ENCODE measurements at regions not wholly inside any gene's neighbourhood (a gene's known extent, or its start where the extent isn't known, plus 50 kb on each side); places are given as distances from the start of the nearest gene placed in this dataset.
A peak's percentile ranks its signal among the peaks of the same experiment; 100 is the strongest.

DNA sequence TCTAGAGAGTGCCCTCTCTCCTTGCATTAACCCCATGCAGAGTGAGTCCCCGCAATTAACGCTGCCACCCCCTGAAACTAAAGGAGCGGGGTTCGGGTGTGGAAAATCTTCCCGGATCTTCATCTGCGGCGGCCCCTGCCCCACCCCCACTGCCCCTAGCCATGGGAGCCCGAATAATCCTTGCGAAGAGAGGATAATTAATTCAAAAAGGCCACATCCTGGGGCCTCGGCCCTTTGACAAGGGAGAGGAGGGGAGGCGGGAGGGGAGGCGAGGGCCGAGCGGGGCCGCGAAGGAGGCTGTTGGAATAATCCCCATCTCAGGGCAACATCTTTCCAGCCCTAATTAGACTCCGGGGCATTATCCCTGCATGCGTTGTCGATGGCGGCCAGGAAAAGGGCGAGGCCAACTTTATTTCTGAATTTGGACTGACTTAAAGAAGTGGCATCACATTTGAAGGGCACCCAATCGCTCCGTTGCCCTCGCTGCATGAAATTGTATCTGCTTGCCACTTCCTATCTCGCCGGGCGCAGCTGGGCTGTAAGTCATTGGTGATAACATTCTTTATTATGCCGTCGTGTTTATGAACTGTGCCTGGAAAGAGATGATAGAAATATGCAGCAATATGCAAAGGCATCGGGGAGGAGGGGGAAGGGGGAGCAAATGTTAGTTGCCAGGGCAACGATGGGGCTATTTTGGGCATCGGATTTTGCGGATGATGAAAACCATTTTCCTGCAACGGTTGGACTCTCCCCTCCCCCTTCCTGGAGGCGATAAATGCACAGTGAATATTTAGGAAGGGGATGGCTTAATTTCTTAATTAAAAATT is 387.1 kb upstream of the TNRC6C start (continued):
- TF ChIP-seq CBFA2T2 (conservative IDR thresholded peaks at IDR 0.05) (peak; percentile 79), SNRNP70 (optimal IDR thresholded peaks at IDR 0.05; ENCODE audit: low read depth, low read length) (no peak), TEAD2 (tag; IDR thresholded peaks at IDR 0.05) (no peak), MTA3 (IDR thresholded peaks at IDR 0.05; ENCODE audit: borderline replicate concordance) (0 out of 2 replicates have a peak, but pooled peaks have one; percentile 32), TAL1 (IDR thresholded peaks at IDR 0.05) (peak; percentile 84), CHD1 (IDR thresholded peaks at IDR 0.05; ENCODE audit: low read length) (no peak), NR2C2 (CRISPR knock-in tag; IDR thresholded peaks at IDR 0.05) (no peak), NR2C2 (tag; IDR thresholded peaks at IDR 0.05) (no peak), ZNF57 (CRISPR knock-in tag; IDR thresholded peaks at IDR 0.05) (no peak), PCBP1 (IDR thresholded peaks at IDR 0.05; ENCODE audit: low read depth, low read length, poor library complexity, severe bottlenecking) (no peak), ZNF696 (CRISPR knock-in tag; conservative IDR thresholded peaks at IDR 0.05) (no peak), CEBPB (tag; IDR thresholded peaks at IDR 0.05) (no peak), SP1 (CRISPR knock-in tag; IDR thresholded peaks at IDR 0.05) (no peak), DPF2 (IDR thresholded peaks at IDR 0.05) (peak; percentile 58), ZNF766 (CRISPR knock-in tag; conservative IDR thresholded peaks at IDR 0.05) (no peak), BMI1 (IDR thresholded peaks at IDR 0.05; ENCODE audit: low read length) (no peak), GABPB1 (CRISPR knock-in tag; IDR thresholded peaks at IDR 0.05) (no peak), RBM14 (IDR thresholded peaks at IDR 0.05; ENCODE audit: borderline replicate concordance, insufficient read depth, low read depth, low read length) (no peak), ELF1 (tag; IDR thresholded peaks at IDR 0.05) (no peak), NCOA1 (IDR thresholded peaks at IDR 0.05; ENCODE audit: low read depth) (no peak), POLR2H (tag; IDR thresholded peaks at IDR 0.05; ENCODE audit: low read depth) (no peak), CCNT2 (IDR thresholded peaks at IDR 0.05; ENCODE audit: borderline replicate concordance, extremely low read depth, insufficient read length, low read depth, low read length) (peak; percentile 47), NFYB (IDR thresholded peaks at IDR 0.05; ENCODE audit: extremely low read depth, insufficient read length) (no peak), MED1 (CRISPR knock-in tag; IDR thresholded peaks at IDR 0.05; ENCODE audit: borderline replicate concordance) (no peak), FOXA3 (CRISPR knock-in tag; conservative IDR thresholded peaks at IDR 0.05 in 1 of 2, IDR thresholded peaks at IDR 0.05 in 1 of 2) (no peak; a peak in 1 of 4 replicates), HEY1 (CRISPR knock-in tag; IDR thresholded peaks at IDR 0.05; ENCODE audit: borderline replicate concordance) (no peak)
- TF ChIP-seq, protein P1, sequence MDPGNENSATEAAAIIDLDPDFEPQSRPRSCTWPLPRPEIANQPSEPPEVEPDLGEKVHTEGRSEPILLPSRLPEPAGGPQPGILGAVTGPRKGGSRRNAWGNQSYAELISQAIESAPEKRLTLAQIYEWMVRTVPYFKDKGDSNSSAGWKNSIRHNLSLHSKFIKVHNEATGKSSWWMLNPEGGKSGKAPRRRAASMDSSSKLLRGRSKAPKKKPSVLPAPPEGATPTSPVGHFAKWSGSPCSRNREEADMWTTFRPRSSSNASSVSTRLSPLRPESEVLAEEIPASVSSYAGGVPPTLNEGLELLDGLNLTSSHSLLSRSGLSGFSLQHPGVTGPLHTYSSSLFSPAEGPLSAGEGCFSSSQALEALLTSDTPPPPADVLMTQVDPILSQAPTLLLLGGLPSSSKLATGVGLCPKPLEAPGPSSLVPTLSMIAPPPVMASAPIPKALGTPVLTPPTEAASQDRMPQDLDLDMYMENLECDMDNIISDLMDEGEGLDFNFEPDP (CRISPR knock-in tag; IDR thresholded peaks at IDR 0.05), result no peak
- TF ChIP-seq, protein P2, sequence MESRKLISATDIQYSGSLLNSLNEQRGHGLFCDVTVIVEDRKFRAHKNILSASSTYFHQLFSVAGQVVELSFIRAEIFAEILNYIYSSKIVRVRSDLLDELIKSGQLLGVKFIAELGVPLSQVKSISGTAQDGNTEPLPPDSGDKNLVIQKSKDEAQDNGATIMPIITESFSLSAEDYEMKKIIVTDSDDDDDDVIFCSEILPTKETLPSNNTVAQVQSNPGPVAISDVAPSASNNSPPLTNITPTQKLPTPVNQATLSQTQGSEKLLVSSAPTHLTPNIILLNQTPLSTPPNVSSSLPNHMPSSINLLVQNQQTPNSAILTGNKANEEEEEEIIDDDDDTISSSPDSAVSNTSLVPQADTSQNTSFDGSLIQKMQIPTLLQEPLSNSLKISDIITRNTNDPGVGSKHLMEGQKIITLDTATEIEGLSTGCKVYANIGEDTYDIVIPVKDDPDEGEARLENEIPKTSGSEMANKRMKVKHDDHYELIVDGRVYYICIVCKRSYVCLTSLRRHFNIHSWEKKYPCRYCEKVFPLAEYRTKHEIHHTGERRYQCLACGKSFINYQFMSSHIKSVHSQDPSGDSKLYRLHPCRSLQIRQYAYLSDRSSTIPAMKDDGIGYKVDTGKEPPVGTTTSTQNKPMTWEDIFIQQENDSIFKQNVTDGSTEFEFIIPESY (CRISPR knock-in tag; IDR thresholded peaks at IDR 0.05), result no peak
